Fibroblast of villous mesenchyme (primary cell): ENCODE measurements at regions not wholly inside any gene's neighbourhood (a gene's known extent, or its start where the extent isn't known, plus 50 kb on each side); places are given as distances from the start of the nearest gene placed in this dataset.

Source experiments
- DNase-seq: peaks from one replicate; pipeline ENCODE4 v3.0.0-alpha.2; 2010; ENCODE audit warnings: low read depth
- H3K4me3 ChIP-seq: 2 replicates; pipeline ENCODE4 v1.5.1; 2011; ENCODE audit warnings: low read depth, mild to moderate bottlenecking, low read length
- TF ChIP-seq, protein P1 (sequence below): IDR thresholded peaks from 2 replicates; pipeline ENCODE4 v1.5.1; 2012; ENCODE audit warnings: low read depth, mild to moderate bottlenecking, low read length; ENCODE audit not compliant: insufficient read depth

- no peak overlapping the region for H3K4me3 ChIP-seq
- DNase-seq: no peak
- TF ChIP-seq, protein P1, sequence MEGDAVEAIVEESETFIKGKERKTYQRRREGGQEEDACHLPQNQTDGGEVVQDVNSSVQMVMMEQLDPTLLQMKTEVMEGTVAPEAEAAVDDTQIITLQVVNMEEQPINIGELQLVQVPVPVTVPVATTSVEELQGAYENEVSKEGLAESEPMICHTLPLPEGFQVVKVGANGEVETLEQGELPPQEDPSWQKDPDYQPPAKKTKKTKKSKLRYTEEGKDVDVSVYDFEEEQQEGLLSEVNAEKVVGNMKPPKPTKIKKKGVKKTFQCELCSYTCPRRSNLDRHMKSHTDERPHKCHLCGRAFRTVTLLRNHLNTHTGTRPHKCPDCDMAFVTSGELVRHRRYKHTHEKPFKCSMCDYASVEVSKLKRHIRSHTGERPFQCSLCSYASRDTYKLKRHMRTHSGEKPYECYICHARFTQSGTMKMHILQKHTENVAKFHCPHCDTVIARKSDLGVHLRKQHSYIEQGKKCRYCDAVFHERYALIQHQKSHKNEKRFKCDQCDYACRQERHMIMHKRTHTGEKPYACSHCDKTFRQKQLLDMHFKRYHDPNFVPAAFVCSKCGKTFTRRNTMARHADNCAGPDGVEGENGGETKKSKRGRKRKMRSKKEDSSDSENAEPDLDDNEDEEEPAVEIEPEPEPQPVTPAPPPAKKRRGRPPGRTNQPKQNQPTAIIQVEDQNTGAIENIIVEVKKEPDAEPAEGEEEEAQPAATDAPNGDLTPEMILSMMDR: no peak
Measured at GRCh38 chr1:10911490-10912166, 100.8 kb upstream of the TARDBP start.

GRCh38 chr1:10912441-10912840 is 100.0 kb upstream of the TARDBP start:
- no peak overlapping the region for H3K4me3 ChIP-seq
- no peak for DNase-seq
- TF ChIP-seq, protein P1: no peak

GRCh38 chr1:10914056-10914455 is 98.4 kb upstream of the TARDBP start:
- DNase-seq: no peak
- no peak overlapping the region for H3K4me3 ChIP-seq
- TF ChIP-seq, protein P1: no peak

GRCh38 chr1:10915594-10915993 is 96.9 kb upstream of the TARDBP start:
- H3K4me3 ChIP-seq: no peak overlapping the region
- DNase-seq: no peak
- TF ChIP-seq, protein P1: no peak

- DNase-seq: no peak
- H3K4me3 ChIP-seq: no peak overlapping the region
- TF ChIP-seq, protein P1: no peak
Measured at GRCh38 chr1:10916311-10916710, 96.1 kb upstream of the TARDBP start.

DNA sequence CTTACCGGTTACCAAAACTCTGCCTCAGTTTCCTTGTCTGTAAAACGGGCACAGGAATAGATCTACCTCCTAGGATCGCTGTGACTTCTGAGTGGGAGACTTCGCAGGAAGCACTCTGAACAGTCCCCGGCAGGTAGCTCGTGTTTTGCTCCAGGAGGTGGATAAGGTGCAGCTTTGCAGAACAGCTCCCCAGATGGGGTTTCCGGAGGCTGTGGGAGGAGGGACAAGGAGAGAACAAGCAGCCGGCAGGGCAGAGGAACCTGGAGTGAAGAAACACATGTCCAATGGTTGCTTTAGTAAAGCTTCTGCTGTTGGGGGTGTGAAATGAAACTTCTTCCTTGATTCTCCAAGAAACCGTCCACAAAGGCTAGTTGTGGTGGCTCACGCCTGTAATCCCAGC is 95.5 kb upstream of the TARDBP start:
- no peak for DNase-seq
- TF ChIP-seq, protein P1: no peak
- no peak overlapping the region for H3K4me3 ChIP-seq
